ENCODE measurements at regions not wholly inside any gene's neighbourhood (a gene's known extent, or its start where the extent isn't known, plus 50 kb on each side); places are given as distances from the start of the nearest gene placed in this dataset.
"Not testable (repeated sequence)": the region's sequence is repeated elsewhere in the genome, so short reads cannot be mapped to it uniquely, and the experiment has no call there.

DNA sequence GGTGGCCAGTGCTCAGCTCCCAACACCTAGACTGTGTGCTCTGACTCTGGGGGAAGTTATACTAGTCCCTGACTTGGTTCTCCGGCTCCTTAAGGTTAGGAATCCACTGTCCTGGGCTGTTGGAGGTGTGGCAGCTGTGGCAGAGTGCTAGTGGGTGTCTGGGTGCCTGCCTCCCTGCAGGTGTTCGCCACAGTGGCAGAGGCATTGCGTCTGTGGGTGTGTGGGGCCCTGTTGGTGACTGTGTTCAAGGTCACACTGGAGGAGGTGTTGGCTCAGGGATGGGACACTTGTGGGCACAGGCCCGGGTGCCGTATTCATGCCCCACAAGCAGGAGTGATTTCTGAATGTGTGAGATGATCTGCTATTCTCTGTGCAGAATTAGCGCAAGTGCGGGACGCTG is 467.4 kb downstream of the TMEM121 start:
- H3K9ac ChIP-seq (ENCODE audit: insufficient read depth in 1 of 2, low read length in 2 of 2), result no peak overlapping the region
- 77 to 88% methylated on average over 8 of the region's 8 CpGs for WGBS, 2 donors
- H3K36me3 ChIP-seq (ENCODE audit: control insufficient read depth in 4 of 4, insufficient read depth in 4 of 4, low read length in 4 of 4), result no peaks in the 10 kb centered on the region
- ATAC-seq (ENCODE audit: insufficient read depth, low FRiP score), result no peak
- DNase-seq, result no peak
- TF ChIP-seq, protein P1, sequence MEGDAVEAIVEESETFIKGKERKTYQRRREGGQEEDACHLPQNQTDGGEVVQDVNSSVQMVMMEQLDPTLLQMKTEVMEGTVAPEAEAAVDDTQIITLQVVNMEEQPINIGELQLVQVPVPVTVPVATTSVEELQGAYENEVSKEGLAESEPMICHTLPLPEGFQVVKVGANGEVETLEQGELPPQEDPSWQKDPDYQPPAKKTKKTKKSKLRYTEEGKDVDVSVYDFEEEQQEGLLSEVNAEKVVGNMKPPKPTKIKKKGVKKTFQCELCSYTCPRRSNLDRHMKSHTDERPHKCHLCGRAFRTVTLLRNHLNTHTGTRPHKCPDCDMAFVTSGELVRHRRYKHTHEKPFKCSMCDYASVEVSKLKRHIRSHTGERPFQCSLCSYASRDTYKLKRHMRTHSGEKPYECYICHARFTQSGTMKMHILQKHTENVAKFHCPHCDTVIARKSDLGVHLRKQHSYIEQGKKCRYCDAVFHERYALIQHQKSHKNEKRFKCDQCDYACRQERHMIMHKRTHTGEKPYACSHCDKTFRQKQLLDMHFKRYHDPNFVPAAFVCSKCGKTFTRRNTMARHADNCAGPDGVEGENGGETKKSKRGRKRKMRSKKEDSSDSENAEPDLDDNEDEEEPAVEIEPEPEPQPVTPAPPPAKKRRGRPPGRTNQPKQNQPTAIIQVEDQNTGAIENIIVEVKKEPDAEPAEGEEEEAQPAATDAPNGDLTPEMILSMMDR (IDR thresholded peaks at IDR 0.05; ENCODE audit: control extremely low read depth, extremely low read depth), result no peak
- no peak overlapping the region for H3K27ac ChIP-seq (ENCODE audit: low read depth in 1 of 2, low read length in 1 of 2)
- H3K27me3 ChIP-seq (ENCODE audit: control insufficient read depth in 3 of 3, insufficient read depth in 3 of 3, low read length in 2 of 3), result no peaks in the 10 kb centered on the region
- no peak overlapping the region for H3K4me3 ChIP-seq
- H3K9me3 ChIP-seq (ENCODE audit: control insufficient read depth in 4 of 4, insufficient read depth in 3 of 4, low read length in 3 of 4), result peaks cover 0 to 10% (median 0%) of the 10 kb centered on the region in 4 donors
- H3K4me1 ChIP-seq (ENCODE audit: control insufficient read depth in 5 of 5, insufficient read depth in 5 of 5, low read length in 5 of 5), result no peaks in the 10 kb centered on the region

DNA sequence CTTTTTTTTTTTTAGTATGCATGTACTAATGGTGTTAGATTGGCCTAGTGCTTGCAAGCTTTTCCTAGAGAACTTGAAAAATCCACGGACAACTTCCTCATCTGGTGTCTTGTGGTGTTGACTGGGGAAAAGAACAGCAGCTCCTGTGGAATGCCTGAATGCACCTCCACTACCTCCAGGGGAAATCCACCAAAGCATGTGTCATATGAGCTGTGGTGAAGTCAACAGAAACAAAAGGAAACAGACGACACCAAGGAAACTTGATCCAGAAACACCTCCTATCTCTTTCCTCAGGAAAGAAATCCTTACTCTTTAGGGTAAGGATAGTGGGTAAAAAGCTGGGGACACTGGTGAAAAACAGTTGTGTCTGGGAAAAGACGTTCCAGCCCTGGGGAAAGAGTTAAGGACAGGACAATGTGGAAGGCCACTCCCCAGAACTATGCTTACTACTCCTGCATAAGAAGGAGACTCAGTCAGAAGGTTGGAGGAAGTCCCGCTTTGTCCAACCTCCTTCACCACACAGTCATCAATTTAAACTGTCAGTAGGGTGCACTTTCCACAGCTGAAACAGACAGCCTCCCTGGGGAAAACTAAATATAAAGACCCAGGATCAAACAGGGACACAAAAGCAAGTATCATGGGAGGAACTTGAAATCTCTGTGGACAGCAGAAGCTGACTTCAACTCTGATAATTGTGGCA is 468.8 kb downstream of the TMEM121 start:
- not testable (repeated sequence) for H3K4me1 ChIP-seq (ENCODE audit: control insufficient read depth in 5 of 5, insufficient read depth in 5 of 5, low read length in 5 of 5); H3K36me3 ChIP-seq (ENCODE audit: control insufficient read depth in 4 of 4, insufficient read depth in 4 of 4, low read length in 4 of 4); H3K27ac ChIP-seq (ENCODE audit: low read depth in 1 of 2, low read length in 1 of 2); H3K9ac ChIP-seq (ENCODE audit: insufficient read depth in 1 of 2, low read length in 2 of 2); DNase-seq; H3K4me3 ChIP-seq; ATAC-seq (ENCODE audit: insufficient read depth, low FRiP score); H3K27me3 ChIP-seq (ENCODE audit: control insufficient read depth in 3 of 3, insufficient read depth in 3 of 3, low read length in 2 of 3); H3K9me3 ChIP-seq (ENCODE audit: control insufficient read depth in 4 of 4, insufficient read depth in 3 of 4, low read length in 3 of 4)
- 23 to 50% methylated on average over 4 of the region's 4 CpGs for WGBS, 2 donors

DNA sequence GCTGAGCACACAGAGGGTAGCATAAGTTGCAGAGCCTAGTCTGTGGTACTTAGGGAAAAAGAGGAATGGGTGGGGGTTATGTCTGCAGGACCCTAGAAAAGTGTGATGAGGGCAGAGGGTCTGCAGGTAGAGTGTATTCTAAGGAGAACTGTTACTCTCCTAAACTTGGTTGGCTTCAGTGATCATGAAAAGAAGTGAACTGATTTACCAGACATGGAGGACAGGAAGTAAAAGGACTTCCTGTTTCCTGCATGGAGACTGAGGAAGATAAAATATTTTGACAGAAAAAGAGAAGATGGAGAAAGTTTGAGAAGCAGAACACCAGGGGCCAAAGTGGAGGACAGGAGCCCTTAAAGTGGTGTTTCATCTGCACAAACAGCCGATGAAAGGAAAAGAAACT is 472.2 kb downstream of the TMEM121 start:
- DNase-seq; H3K4me1 ChIP-seq (ENCODE audit: control insufficient read depth in 5 of 5, insufficient read depth in 5 of 5, low read length in 5 of 5); H3K9me3 ChIP-seq (ENCODE audit: control insufficient read depth in 4 of 4, insufficient read depth in 3 of 4, low read length in 3 of 4); ATAC-seq (ENCODE audit: insufficient read depth, low FRiP score); H3K27me3 ChIP-seq (ENCODE audit: control insufficient read depth in 3 of 3, insufficient read depth in 3 of 3, low read length in 2 of 3); H3K36me3 ChIP-seq (ENCODE audit: control insufficient read depth in 4 of 4, insufficient read depth in 4 of 4, low read length in 4 of 4); H3K27ac ChIP-seq (ENCODE audit: low read depth in 1 of 2, low read length in 1 of 2); H3K4me3 ChIP-seq; H3K9ac ChIP-seq (ENCODE audit: insufficient read depth in 1 of 2, low read length in 2 of 2): not testable (repeated sequence)
- WGBS, 2 donors, result 40 to 80% methylated on average over 1 of the region's 1 CpG

DNA sequence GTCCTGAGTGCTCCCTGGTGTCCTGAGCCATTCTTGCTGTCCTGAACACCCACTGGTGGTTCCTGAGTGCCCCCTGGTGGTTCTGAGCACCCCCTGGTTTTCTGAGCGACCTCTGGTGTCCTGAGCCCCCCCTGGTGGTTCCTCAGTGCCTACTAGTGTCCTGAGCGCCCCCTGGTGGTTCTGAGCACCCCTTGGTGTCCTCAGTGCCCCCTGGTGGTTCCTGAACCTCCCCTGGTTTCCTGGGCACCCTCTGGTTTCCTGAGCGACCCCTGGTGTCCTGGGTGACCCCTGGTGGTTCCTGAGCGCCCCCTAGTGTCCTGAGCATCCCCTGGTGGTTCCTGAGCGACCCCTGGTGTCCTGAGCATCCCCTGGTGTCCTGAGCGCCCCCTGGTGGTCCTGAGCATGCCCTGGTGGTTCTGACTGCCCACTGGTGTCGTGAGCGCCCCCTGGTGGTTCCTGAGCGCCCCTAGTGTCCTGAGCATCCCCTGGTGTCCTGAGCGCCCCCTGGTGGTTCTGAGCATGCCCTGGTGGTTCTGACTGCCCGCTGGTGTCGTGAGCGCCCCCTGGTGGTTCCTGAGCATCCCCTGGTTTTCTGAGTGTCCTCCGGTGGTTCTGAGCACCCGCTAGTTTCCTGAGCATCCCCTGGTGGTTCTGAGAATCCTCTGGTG is 473.1 kb downstream of the TMEM121 start:
- H3K27ac ChIP-seq (ENCODE audit: low read depth in 1 of 2, low read length in 1 of 2), result no peak overlapping the region
- H3K4me1 ChIP-seq (ENCODE audit: control insufficient read depth in 5 of 5, insufficient read depth in 5 of 5, low read length in 5 of 5), result no peaks in the 10 kb centered on the region
- no peak overlapping the region for H3K9ac ChIP-seq (ENCODE audit: insufficient read depth in 1 of 2, low read length in 2 of 2)
- ATAC-seq (ENCODE audit: insufficient read depth, low FRiP score), result peak; percentile 66
- 55 to 65% methylated on average over 11 to 15 of the region's 15 CpGs for WGBS, 2 donors
- TF ChIP-seq, protein P1 (IDR thresholded peaks at IDR 0.05; ENCODE audit: control extremely low read depth, extremely low read depth), result peak; percentile 29
- peaks cover 0 to 3% (median 0%) of the 10 kb centered on the region in 4 donors for H3K9me3 ChIP-seq (ENCODE audit: control insufficient read depth in 4 of 4, insufficient read depth in 3 of 4, low read length in 3 of 4)
- H3K27me3 ChIP-seq (ENCODE audit: control insufficient read depth in 3 of 3, insufficient read depth in 3 of 3, low read length in 2 of 3), result no peaks in the 10 kb centered on the region
- no peak overlapping the region for H3K4me3 ChIP-seq
- no peak for DNase-seq
- no peaks in the 10 kb centered on the region for H3K36me3 ChIP-seq (ENCODE audit: control insufficient read depth in 4 of 4, insufficient read depth in 4 of 4, low read length in 4 of 4)

DNA sequence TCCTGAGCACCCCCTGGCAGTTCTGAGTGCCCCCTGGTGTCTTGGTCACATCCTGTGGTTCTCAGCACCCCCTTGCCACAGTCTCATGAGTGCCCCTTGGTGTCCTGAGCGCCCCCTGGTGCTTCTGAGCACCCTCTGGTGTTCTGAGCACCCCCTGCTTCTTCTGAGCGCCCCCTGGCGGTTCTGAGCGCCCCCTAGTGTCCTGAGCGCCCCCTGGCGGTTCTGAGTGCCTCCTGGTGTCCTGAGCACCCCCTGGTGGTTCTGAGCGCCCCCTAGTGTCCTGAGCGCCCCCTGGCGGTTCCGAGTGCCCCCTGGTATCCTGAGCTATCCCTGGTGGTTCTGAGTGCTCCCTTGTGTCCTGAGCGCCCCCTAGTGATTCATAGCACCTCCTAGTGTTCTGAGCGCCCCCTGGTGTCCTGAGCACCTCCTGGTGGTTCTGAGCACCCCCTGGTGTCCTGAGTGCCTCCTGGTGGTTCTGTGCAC is 473.7 kb downstream of the TMEM121 start:
- H3K9me3 ChIP-seq (ENCODE audit: control insufficient read depth in 4 of 4, insufficient read depth in 3 of 4, low read length in 3 of 4); H3K4me3 ChIP-seq; ATAC-seq (ENCODE audit: insufficient read depth, low FRiP score); H3K27me3 ChIP-seq (ENCODE audit: control insufficient read depth in 3 of 3, insufficient read depth in 3 of 3, low read length in 2 of 3); DNase-seq; H3K27ac ChIP-seq (ENCODE audit: low read depth in 1 of 2, low read length in 1 of 2); H3K4me1 ChIP-seq (ENCODE audit: control insufficient read depth in 5 of 5, insufficient read depth in 5 of 5, low read length in 5 of 5); H3K9ac ChIP-seq (ENCODE audit: insufficient read depth in 1 of 2, low read length in 2 of 2); H3K36me3 ChIP-seq (ENCODE audit: control insufficient read depth in 4 of 4, insufficient read depth in 4 of 4, low read length in 4 of 4): not testable (repeated sequence)
- 49 to 51% methylated on average over 11 to 12 of the region's 12 CpGs for whole genome bisulfite sequencing, 2 donors

DNA sequence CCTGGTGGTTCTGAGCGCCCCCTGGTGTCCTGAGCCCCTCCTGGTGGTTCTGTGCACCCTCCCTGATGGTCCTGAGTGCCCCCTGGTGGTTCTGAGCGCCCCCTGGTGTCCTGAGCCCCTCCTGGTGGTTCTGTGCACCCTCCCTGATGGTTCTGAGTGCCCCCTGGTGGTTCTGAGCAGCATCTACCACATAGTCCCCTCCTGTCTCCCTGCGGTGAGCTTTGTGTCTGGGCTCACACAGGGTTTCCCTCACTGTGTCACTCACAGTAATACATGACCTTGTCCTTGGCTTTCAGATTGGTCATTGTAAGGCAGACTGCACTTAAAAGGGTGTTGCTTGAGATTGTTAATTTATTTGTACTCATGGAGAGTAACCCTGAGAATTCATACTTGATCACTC is 474.9 kb downstream of the TMEM121 start:
- H3K36me3 ChIP-seq (ENCODE audit: control insufficient read depth in 4 of 4, insufficient read depth in 4 of 4, low read length in 4 of 4); H3K27me3 ChIP-seq (ENCODE audit: control insufficient read depth in 3 of 3, insufficient read depth in 3 of 3, low read length in 2 of 3); ATAC-seq (ENCODE audit: insufficient read depth, low FRiP score); H3K4me3 ChIP-seq; H3K9ac ChIP-seq (ENCODE audit: insufficient read depth in 1 of 2, low read length in 2 of 2); H3K4me1 ChIP-seq (ENCODE audit: control insufficient read depth in 5 of 5, insufficient read depth in 5 of 5, low read length in 5 of 5); H3K27ac ChIP-seq (ENCODE audit: low read depth in 1 of 2, low read length in 1 of 2); H3K9me3 ChIP-seq (ENCODE audit: control insufficient read depth in 4 of 4, insufficient read depth in 3 of 4, low read length in 3 of 4); DNase-seq: not testable (repeated sequence)
- 52 to 57% methylated on average over 2 of the region's 3 CpGs for WGBS, 2 donors
